ENCODE measurements at regions not wholly inside any gene's neighbourhood (a gene's known extent, or its start where the extent isn't known, plus 50 kb on each side); places are given as distances from the start of the nearest gene placed in this dataset.
"Not testable (repeated sequence)": the region's sequence is repeated elsewhere in the genome, so short reads cannot be mapped to it uniquely, and the experiment has no call there.

- DNase-seq (ENCODE audit: low read depth): no peak
These were observed 297.1 kb upstream of the MAF start for GRCh38 chr16:79897453-79898146.

DNA sequence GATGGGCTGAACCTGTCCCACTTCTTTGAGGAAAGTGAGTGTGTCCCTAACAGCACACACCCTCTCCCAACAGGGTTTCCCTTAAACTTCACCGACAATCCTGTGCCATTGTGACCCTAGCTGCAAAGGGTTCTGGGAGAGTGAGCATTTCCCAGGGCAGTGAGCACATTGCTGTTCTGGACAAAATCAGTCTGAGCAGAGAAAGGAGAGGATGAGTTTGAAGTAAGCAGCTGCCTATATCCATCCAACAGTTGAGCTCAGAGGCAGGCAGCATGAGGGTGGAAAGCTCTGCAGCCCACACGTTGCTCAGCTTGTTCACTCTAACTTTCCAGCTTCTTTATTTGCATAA is 296.5 kb upstream of the MAF start:
- DNase-seq (ENCODE audit: low read depth): no peak

GRCh38 chr16:79895917-79896203 is 295.3 kb upstream of the MAF start:
- no peak for DNase-seq (ENCODE audit: low read depth)

GRCh38 chr16:79895053-79895916 is 294.7 kb upstream of the MAF start:
- DNase-seq (ENCODE audit: low read depth): no peak

DNA sequence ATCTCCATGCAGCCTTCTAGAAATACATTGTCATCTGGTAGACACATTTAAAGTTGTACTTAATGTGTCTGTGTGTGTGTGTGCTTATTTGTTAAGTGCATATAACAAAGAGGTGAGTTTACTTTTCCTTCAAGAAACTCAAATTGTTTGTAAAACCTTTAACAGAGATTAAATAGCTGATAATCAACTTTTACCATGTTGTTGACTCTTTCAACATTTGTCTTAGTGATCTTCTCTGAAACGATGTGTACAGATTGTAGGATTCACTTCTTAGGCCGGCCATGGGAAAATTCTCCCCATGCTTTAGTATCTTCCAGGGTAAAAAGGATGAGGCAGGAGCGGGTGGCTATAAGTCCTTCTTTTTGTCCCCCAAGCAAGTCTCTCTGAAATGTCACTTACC is 292.9 kb upstream of the MAF start:
- DNase-seq (ENCODE audit: low read depth): no peak

- DNase-seq (ENCODE audit: low read depth): no peak
These were observed 291.7 kb upstream of the MAF start for GRCh38 chr16:79892278-79892677.

DNA sequence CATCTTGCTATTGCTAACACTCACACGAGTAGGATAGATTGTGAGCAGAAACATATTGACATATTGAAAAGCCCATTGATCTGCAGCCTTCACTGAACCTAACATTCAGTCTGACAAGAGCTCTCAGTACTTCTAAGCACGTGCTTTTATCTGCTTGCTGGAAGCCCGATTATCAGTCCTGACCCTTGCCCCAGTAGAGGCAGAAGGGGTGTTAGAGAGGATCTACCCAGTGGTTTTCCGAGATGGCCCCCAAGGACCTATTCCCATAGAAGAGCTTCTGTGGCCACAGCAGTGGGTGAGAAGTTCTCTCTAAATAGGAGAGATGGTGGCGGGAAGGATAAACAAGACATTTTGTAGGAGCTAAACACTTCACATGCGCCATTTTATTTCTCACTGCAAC is 290.9 kb upstream of the MAF start:
- no peak for DNase-seq (ENCODE audit: low read depth)

GRCh38 chr16:79887541-79888540 is 287.3 kb upstream of the MAF start:
- no peak for DNase-seq (ENCODE audit: low read depth)

GRCh38 chr16:79885320-79885719 is 284.8 kb upstream of the MAF start:
- no peak for DNase-seq (ENCODE audit: low read depth)

DNA sequence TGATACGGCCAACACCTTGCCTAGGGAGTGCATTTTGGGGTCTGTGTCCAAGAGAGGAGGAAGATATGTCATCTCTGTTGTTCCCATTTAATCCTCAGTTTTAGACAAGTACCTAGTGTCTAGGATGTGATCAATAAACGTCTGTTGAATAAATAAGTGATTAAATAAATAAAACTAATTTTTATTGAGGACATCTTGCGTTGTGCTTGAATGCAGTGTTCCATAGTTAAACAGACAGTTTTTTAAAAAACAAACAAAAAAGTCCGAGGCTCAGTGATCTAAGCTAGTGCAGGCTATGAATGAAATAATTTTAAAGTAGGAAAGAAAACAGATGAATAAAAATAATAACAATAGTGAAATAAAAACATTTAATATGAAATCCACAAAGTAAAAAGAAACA is 283.0 kb upstream of the MAF start:
- DNase-seq (ENCODE audit: low read depth): no peak

DNA sequence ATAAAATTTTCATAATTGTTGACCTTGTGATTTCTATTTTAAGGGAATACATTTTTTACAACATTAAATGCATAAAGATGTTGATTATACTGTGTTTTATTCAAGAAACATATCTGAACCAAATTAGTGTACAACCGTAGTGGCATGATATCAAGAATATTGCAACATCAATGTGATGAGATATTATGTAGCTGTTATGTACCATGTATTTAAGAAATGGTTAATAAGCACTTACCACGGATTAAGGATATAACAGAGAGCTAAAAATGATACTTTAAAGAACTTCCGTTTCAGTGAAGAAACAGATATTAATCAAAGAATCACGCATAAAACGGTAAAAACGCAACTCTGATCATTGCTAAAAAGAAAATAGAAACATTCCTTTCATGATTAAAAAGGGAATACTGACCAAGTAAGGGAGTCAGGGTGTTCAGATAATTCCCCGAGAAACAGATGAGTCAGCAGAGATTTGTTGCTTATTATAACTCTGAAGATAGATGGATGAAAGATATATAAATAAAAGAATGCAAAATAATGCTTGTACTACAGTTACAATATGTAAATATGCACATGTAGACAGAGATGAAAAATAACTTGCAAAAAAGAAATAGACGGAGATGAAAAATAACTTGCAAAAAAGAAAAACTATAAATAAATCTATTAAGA is 281.9 kb upstream of the MAF start:
- no peak for DNase-seq (ENCODE audit: low read depth)

GRCh38 chr16:79881107-79881506 is 280.6 kb upstream of the MAF start:
- DNase-seq (ENCODE audit: low read depth): not testable (repeated sequence)

DNA sequence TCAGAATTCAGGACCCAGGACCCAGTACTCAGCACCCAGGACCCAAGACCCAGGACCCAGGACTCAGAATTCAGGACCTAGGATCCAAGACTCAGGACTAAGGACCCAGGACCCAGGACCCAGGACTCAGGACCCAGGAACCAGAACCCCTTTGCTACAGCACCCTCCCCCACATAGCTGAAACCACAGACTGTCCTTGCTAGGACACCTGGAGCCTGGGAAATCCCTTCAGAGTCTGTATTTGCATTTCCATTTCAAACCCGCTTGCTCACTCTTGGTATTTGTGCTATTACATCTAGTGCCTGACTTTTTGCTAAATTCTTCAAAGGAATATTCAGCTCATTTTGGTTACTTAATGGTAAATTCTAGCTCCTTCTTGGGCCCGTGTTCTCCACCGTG is 275.8 kb upstream of the MAF start:
- no peak for DNase-seq (ENCODE audit: low read depth)

- no peak for DNase-seq (ENCODE audit: low read depth)
These were observed 273.9 kb upstream of the MAF start for GRCh38 chr16:79874391-79874790.

DNA sequence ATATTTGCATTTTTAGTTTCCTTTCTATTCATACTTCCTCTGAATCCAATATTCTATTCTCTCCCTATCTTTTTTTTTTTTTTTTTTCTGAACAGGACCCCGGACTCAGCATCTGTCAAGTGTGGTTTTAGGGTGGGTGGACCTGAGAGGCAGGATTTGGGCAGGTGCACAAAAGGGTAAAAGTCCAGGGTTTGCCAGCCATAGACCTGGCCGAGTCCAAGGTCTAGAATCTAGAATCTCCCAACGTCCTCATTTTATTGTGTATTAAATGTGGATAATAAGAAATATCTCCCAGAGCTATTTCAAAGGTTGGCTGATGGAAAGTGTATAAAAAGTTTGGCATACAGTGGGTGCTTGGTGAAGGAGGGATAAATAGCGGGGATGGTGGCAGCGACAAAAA is 273.3 kb upstream of the MAF start:
- no peak for DNase-seq (ENCODE audit: low read depth)

DNA sequence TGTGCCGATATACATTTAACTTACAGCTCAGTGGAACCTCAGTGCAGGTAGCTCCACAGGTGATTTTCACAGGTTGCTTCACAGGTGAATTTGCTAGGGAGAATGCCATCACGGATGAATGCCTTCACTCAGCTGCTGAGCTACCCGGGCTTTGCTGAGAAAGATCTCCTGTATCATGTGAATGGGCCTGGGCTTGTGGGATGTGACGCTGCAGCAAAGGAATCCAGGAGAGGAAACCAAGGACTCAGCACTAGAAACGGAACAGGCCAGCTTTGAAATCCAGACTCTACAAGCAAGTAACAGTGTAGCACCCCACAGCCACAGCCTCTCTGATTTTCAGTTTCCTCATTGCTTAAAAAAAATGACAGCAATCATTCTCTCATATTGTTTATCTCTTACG is 271.4 kb upstream of the MAF start:
- DNase-seq (ENCODE audit: low read depth): peak; percentile 22

DNA sequence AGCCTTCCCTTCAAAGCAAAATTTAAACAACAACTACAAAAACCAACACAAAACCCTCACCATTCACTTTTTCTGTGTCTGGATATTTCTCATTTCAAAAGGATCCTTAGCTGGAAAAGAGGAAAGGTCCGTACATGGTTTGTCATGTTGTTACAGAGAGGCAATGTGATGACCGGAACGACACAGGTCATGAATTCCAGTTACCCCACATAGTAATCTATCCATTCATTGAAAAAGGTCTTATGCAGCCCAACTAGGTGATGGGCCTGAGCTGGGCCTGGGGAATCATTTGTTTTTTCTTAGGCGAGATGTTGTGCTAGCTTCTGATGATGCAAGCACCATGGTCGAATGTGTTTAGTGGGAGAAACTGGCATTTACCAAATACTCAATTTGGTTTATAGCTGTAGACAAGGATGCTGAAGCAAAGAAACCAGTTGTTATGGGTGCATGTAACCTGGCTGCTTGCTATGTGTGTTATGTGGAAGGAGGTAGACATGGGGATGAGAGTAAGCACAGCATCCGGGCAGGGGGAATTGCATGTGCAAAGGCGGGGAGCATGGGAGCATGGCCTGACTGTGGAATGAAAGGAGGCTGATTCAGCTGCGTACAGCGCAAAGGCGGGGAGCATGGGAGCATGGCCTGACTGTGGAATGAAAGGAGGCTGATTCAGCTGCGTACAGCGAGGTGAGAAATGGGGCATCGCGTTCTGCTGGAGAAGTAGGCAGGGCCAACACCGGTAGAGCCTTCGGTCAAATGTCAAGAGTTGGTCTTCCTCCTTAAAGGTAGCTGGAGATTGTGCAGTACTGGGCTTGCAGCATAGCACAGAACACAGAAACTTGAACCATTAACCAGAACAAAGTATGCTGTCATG is 269.7 kb upstream of the MAF start:
- no peak for DNase-seq (ENCODE audit: low read depth)

DNA sequence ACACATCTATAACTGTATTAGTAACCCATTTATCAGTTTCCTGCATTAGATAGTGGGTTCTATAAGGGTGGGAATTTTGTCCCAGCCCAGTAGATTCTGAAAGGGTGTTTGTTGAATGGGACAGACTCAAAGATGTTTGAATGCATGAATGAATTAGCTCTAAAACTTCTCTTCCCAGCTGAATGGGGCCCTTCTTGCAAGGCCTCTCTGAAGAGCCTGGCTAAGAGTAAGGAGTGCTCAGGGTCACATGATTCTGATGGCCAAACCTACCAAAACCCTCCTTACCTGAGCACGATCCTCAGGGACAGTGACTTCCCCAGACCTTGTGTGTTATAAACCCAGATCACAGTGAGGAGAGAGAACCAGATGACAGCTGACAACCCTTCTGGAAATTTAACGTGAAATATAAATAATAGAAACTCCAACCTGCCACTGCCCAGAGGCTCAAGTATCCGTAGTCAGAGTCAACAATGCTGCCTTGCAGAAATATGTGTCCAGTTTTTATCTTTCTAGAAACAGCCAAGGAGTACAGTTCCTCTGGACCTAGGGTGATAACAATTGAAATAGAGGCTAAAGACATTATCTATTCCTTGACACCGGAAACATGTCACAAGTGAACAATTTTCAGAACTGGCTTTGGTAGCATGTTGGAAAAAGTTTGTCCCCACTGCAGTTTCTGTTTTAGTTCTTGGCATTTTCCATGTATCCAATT is 268.9 kb upstream of the MAF start:
- DNase-seq (ENCODE audit: low read depth): no peak

- DNase-seq (ENCODE audit: low read depth): no peak
These were observed 268.3 kb upstream of the MAF start for GRCh38 chr16:79868841-79869240.

- no peak for DNase-seq (ENCODE audit: low read depth)
These were observed 267.0 kb upstream of the MAF start for GRCh38 chr16:79867425-79867997.

Data from Daoy (cell line).